Activated B cell treated with CpG ODN at 0.5 μM for 24 hours (primary cell): ENCODE measurements at regions not wholly inside any gene's neighbourhood (a gene's known extent, or its start where the extent isn't known, plus 50 kb on each side); places are given as distances from the start of the nearest gene placed in this dataset.

ENCODE experiments used
- ATAC-seq: fragments of 200-7000 bp; cut with Tn5 transposase; one replicate; pipeline ENCODE4 v1.10.0; 2021; ENCODE audit warnings: low read depth, mild to moderate bottlenecking, moderate library complexity
- CTCF ChIA-PET: fragments of 350-600 bp; sonication (Branson Sonifier 250); formaldehyde crosslinking; loops from one replicate; lab custom pipeline; 2021; ENCODE audit warnings: antibody characterized with exemption; lab: Charles Lee
- POLR2A ChIA-PET: fragments of 350-600 bp; sonication (Branson Sonifier 250); formaldehyde crosslinking; loops from one replicate; lab custom pipeline; 2021; ENCODE audit warnings: antibody characterized with exemption; lab: Charles Lee
- DNase-seq: peaks from one replicate; pipeline ENCODE4 v3.0.0; 2022
- H3K27ac Mint-ChIP-seq: one replicate; pipeline ENCODE4 v1.8.0; 2020; ENCODE audit warnings: mixed read lengths
- H3K27me3 Mint-ChIP-seq: one replicate; pipeline ENCODE4 v1.8.0; 2021; ENCODE audit warnings: mixed read lengths
- H3K36me3 Mint-ChIP-seq: one replicate; pipeline ENCODE4 v1.8.0; 2021; ENCODE audit warnings: low read depth, mixed read lengths
- H3K4me1 Mint-ChIP-seq: one replicate; pipeline ENCODE4 v1.8.0; 2021; ENCODE audit warnings: mixed read lengths
- H3K4me3 Mint-ChIP-seq: one replicate; pipeline ENCODE4 v1.8.0; 2020; ENCODE audit warnings: mild to moderate bottlenecking, mixed read lengths
- H3K9me3 Mint-ChIP-seq: one replicate; pipeline ENCODE4 v1.8.0; 2020; ENCODE audit warnings: mixed read lengths
- intact Hi-C: fragments of 100-400 bp; cut with micrococcal nuclease; formaldehyde crosslinking; loops from one replicate; pipeline ENCODE4 v1.15.1; 2024
- TF ChIP-seq, protein P1 (sequence below): fragments of 200-600 bp; IDR thresholded peaks from one replicate; pipeline ENCODE4 v1.8.0; 2022; ENCODE audit warnings: antibody characterized with exemption, mild to moderate bottlenecking

DNA sequence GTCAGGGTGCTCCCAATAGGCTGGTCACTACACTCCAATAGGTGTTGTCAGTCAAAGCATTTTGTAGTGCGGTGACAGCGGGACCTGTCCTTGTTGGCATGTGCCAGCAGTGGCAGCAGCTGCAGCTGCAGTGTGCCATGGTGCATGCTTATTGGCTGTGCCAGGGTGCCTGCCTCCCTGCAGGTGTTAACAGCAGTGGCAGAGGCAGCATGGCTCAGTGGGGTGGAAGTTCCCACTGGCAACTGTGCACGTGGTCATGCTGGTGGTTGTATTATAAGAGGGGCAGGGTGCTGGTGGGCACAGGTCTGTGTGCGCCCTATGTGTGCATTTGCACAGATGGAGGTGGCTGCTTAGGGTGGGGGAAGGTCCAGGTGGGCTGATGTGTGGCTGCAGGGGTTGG is 133.7 kb upstream of the EDIL3 start:
- peaks cover 11% of the 10 kb centered on the region for H3K9me3 Mint-ChIP-seq
- ATAC-seq (no peak), DNase-seq (no peak)
- TF ChIP-seq, protein P1, sequence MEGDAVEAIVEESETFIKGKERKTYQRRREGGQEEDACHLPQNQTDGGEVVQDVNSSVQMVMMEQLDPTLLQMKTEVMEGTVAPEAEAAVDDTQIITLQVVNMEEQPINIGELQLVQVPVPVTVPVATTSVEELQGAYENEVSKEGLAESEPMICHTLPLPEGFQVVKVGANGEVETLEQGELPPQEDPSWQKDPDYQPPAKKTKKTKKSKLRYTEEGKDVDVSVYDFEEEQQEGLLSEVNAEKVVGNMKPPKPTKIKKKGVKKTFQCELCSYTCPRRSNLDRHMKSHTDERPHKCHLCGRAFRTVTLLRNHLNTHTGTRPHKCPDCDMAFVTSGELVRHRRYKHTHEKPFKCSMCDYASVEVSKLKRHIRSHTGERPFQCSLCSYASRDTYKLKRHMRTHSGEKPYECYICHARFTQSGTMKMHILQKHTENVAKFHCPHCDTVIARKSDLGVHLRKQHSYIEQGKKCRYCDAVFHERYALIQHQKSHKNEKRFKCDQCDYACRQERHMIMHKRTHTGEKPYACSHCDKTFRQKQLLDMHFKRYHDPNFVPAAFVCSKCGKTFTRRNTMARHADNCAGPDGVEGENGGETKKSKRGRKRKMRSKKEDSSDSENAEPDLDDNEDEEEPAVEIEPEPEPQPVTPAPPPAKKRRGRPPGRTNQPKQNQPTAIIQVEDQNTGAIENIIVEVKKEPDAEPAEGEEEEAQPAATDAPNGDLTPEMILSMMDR = no peak
- no peak overlapping the region for H3K27ac Mint-ChIP-seq
- POLR2A ChIA-PET = no interaction called here
- no peaks in the 10 kb centered on the region for H3K4me1 Mint-ChIP-seq
- H3K36me3 Mint-ChIP-seq = no peaks in the 10 kb centered on the region
- CTCF ChIA-PET = no interaction called here
- no peaks in the 10 kb centered on the region for H3K27me3 Mint-ChIP-seq
- no peak overlapping the region for H3K4me3 Mint-ChIP-seq
- intact Hi-C loops = no loop called here

DNA sequence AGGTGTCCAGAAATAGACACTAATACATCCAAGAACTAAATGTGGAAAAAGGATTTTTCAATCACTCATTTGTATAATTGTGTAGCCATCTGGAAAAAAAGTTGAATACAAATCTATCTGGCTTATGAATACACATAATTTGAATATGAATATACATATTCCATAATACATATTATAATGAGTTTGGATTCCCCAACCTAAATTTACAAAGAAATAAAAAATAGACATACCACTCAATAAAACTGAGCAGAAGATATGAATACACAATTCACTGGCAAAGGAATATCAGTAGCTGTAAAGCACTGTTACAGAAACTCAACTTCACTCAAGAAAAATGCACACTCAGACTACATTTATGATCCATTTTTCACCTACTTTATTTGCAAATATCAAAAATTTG is 121.9 kb upstream of the EDIL3 start:
- TF ChIP-seq, protein P1 = no peak
- no peak overlapping the region for H3K27ac Mint-ChIP-seq
- H3K36me3 Mint-ChIP-seq = no peaks in the 10 kb centered on the region
- no peaks in the 10 kb centered on the region for H3K9me3 Mint-ChIP-seq
- intact Hi-C loops = no loop called here
- H3K4me3 Mint-ChIP-seq = no peak overlapping the region
- CTCF ChIA-PET = no interaction called here
- H3K4me1 Mint-ChIP-seq = no peaks in the 10 kb centered on the region
- POLR2A ChIA-PET = no interaction called here
- DNase-seq (no peak), ATAC-seq (no peak)
- H3K27me3 Mint-ChIP-seq = no peaks in the 10 kb centered on the region

DNA sequence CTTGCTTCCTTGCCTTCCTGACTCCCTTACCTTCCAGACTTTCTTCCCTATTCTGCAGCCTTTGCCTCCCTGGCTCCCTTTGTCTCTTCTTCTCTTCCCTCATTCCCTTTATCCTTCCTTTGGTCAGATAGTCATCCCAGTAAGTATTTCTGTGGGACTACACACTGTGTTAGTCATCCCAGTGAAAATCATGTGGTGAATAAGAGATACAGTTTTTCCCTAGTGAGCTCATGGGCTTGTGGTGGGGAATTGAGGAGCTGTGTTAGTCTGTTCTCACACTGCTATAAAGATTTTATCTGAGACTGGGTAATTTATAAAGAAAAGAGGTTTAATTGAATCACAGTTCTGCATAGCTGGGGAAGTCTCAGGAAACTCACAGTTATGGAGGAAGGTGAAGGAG is 109.8 kb upstream of the EDIL3 start:
- TF ChIP-seq, protein P1 = no peak
- no peak overlapping the region for H3K4me3 Mint-ChIP-seq
- no peaks in the 10 kb centered on the region for H3K4me1 Mint-ChIP-seq
- POLR2A ChIA-PET = no interaction called here
- H3K9me3 Mint-ChIP-seq = peaks cover 5% of the 10 kb centered on the region
- H3K27ac Mint-ChIP-seq = no peak overlapping the region
- intact Hi-C loops = no loop called here
- ATAC-seq = no peak
- DNase-seq = no peak
- CTCF ChIA-PET = no interaction called here
- H3K27me3 Mint-ChIP-seq = no peaks in the 10 kb centered on the region
- no peaks in the 10 kb centered on the region for H3K36me3 Mint-ChIP-seq

DNA sequence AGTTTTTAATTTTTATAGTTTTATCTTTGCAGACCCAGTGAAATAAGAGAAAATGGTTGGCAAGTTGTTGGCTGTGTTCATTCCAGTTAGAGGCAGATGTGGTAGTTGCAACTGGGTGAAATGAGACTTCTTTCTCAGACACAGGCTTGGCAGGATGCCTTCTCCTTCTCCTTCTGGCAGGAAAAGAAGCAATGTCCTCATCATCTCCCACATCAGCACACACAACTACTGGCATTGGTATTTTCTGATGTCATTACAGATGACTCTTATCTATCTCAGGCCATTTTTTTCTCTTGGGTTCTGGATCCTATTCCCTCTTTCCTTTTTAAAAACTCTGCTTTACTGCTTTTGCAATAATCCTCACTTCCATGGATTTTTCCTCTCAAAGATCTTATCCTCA is 103.3 kb upstream of the EDIL3 start:
- TF ChIP-seq, protein P1 = no peak
- DNase-seq = no peak
- Mint-ChIP-seq H3K4me1 (no peaks in the 10 kb centered on the region), H3K4me3 (no peak overlapping the region), H3K36me3 (no peaks in the 10 kb centered on the region), H3K27ac (no peak overlapping the region), H3K9me3 (no peaks in the 10 kb centered on the region), H3K27me3 (no peaks in the 10 kb centered on the region)
- intact Hi-C loops = no loop called here
- ChIA-PET CTCF (no interaction called here), POLR2A (no interaction called here)
- ATAC-seq = no peak

DNA sequence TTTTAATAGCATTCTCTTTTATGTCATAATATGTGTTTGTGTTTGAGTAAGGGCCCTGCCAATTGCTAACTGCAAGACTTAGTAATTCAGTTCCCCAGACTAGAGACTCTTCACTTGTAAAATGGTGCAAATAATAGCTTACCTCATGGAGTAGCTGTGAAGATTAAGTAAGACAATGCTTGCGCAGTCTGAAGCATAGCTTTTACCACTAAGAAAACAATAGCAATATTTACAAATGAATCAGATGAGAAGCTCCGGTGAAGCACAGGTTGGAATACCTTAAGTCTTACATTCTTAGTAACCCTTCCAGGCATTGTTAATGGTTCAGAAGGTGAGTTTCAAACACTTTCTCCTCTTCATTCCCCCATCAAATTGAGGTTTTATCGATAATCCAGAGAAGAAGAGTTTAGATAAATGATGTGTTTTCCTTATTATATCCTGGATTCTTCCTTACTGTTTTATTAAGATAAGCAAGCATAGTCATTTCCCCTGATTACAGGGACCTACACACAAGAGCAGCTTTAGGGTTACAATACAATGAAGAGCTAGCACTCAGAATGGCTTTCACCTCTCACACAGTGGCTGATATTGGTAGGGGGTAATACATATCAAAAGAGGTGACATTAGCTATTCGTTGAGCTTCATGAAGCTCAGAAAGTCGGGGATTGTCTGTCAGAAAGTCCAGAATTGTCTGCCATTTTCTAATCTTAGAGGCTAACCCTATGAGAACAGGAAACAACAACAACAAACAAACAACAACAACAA is 96.4 kb upstream of the EDIL3 start:
- ChIA-PET POLR2A (no interaction called here), CTCF (no interaction called here)
- ATAC-seq (no peak), DNase-seq (no peak)
- no peak overlapping the region for H3K4me3 Mint-ChIP-seq
- no peak overlapping the region for H3K27ac Mint-ChIP-seq
- TF ChIP-seq, protein P1 = no peak
- peaks cover 3% of the 10 kb centered on the region for H3K9me3 Mint-ChIP-seq
- intact Hi-C loops = no loop called here
- no peaks in the 10 kb centered on the region for H3K27me3 Mint-ChIP-seq
- no peaks in the 10 kb centered on the region for H3K36me3 Mint-ChIP-seq
- no peaks in the 10 kb centered on the region for H3K4me1 Mint-ChIP-seq
